Karpas-422 (cell line): ENCODE measurements at regions not wholly inside any gene's neighbourhood (a gene's known extent, or its start where the extent isn't known, plus 50 kb on each side); places are given as distances from the start of the nearest gene placed in this dataset.

Experiments
- DNase-seq: peaks from one replicate; pipeline ENCODE4 v3.0.0-alpha.2; 2015
- H2AFZ ChIP-seq: fragments of 200-600 bp; sonication (generic); 2 replicates; pipeline ENCODE4 v1.6.1; 2014; ENCODE audit warnings: antibody characterized with exemption, low read length, mixed read lengths
- H3K27ac ChIP-seq: fragments of 200-600 bp; sonication (generic); 2 replicates; pipeline ENCODE4 v1.5.1; 2014; ENCODE audit warnings: mild to moderate bottlenecking, low read length, moderate library complexity
- H3K27me3 ChIP-seq: fragments of 200-600 bp; sonication (generic); 2 replicates; pipeline ENCODE4 v1.6.1; 2014; ENCODE audit warnings: low read length, mixed read lengths
- H3K36me3 ChIP-seq: fragments of 200-600 bp; sonication (generic); 2 replicates; pipeline ENCODE4 v1.6.1; 2014; ENCODE audit warnings: low read length, mixed read lengths; ENCODE audit not compliant: insufficient read depth
- H3K4me1 ChIP-seq: fragments of 200-600 bp; sonication (generic); 2 replicates; pipeline ENCODE4 v1.6.1; 2014; ENCODE audit warnings: mild to moderate bottlenecking, low read length, mixed read lengths
- H3K4me2 ChIP-seq: fragments of 200-600 bp; sonication (generic); 2 replicates; pipeline ENCODE4 v1.6.1; 2014; ENCODE audit warnings: low read length, low read depth, mild to moderate bottlenecking; ENCODE audit not compliant: poor library complexity, severe bottlenecking
- H3K4me3 ChIP-seq: fragments of 200-600 bp; sonication (generic); 2 replicates; pipeline ENCODE4 v1.5.1; 2014; ENCODE audit warnings: mild to moderate bottlenecking, antibody characterized with exemption, low read length, mixed read lengths
- H3K79me2 ChIP-seq: fragments of 200-600 bp; sonication (generic); 2 replicates; pipeline ENCODE4 v1.6.1; 2014; ENCODE audit warnings: mild to moderate bottlenecking, low read length, mixed read lengths
- H3K9ac ChIP-seq: fragments of 200-600 bp; sonication (generic); 2 replicates; pipeline ENCODE4 v1.6.0; 2014; ENCODE audit warnings: low read length
- H3K9me2 ChIP-seq: fragments of 200-600 bp; sonication (generic), shearing (Covaris generic); replicated peaks from 2 replicates; pipeline ENCODE4 v1.6.0; 2014; ENCODE audit warnings: mild to moderate bottlenecking, low read length, moderate library complexity; ENCODE audit not compliant: insufficient read depth
- H3K9me3 ChIP-seq: fragments of 300-700, 200-600 bp; sonication (generic); 2 replicates; pipeline ENCODE4 v1.6.1; 2014; ENCODE audit warnings: low read length, mixed read lengths
- H4K20me1 ChIP-seq: fragments of 200-600 bp; sonication (generic); 2 replicates; pipeline ENCODE4 v1.6.1; 2014; ENCODE audit warnings: mild to moderate bottlenecking, antibody characterized with exemption, low read length, low read depth; ENCODE audit not compliant: insufficient read depth

GRCh38 chr2:105464325-105464724 is 65.5 kb upstream of the FHL2 start:
- no peaks in the 10 kb centered on the region for H3K9me3 ChIP-seq
- no peak for DNase-seq
- H3K27me3 ChIP-seq = no peaks in the 10 kb centered on the region
- H3K9me2 ChIP-seq = no peaks in the 10 kb centered on the region
- H3K4me1 ChIP-seq = no peaks in the 10 kb centered on the region
- H3K4me2 ChIP-seq = no peak overlapping the region
- H3K36me3 ChIP-seq = no peaks in the 10 kb centered on the region
- H2AFZ ChIP-seq = no peak overlapping the region
- H3K9ac ChIP-seq = no peak overlapping the region
- H3K79me2 ChIP-seq = no peaks in the 10 kb centered on the region
- H4K20me1 ChIP-seq = no peaks in the 10 kb centered on the region
- H3K27ac ChIP-seq = no peak overlapping the region
- no peak overlapping the region for H3K4me3 ChIP-seq

GRCh38 chr2:105460048-105460732 is 61.3 kb upstream of the FHL2 start:
- Histone ChIP-seq H3K79me2 (no peaks in the 10 kb centered on the region), H3K9me2 (no peaks in the 10 kb centered on the region), H3K4me3 (no peak overlapping the region), H3K27me3 (no peaks in the 10 kb centered on the region), H3K27ac (no peak overlapping the region), H3K36me3 (no peaks in the 10 kb centered on the region), H3K9me3 (no peaks in the 10 kb centered on the region), H3K4me1 (no peaks in the 10 kb centered on the region), H4K20me1 (no peaks in the 10 kb centered on the region), H3K9ac (no peak overlapping the region), H2AFZ (no peak overlapping the region), H3K4me2 (no peak overlapping the region)
- DNase-seq = no peak

- H3K9me2 ChIP-seq = no peaks in the 10 kb centered on the region
- no peak for DNase-seq
- H2AFZ ChIP-seq = no peak overlapping the region
Measured at GRCh38 chr2:105458076-105458475, 59.2 kb upstream of the FHL2 start.

DNA sequence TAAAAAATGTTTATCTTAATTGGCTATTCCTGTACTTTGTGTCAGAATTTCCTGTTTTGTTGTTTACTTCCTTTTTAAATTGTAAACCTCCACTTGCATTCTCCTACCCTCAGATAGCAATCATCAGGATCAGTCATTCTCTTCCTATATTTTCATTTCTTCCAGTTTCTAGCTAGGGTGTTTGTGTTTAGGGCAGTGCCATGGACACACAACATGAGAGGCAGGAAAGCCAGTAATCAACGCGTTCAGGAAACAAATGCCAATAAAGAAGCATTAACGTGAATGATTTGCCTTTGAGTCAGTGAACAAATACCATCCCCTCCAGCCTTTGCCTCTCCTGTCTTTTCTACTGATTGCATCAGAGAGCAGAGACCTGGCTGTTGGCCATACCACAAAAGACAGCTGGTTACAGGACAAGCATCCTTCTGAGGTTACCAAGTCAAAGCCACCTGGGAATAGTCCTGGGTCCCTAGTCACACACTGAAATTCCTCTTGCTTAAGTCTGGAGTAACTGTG is 56.7 kb upstream of the FHL2 start:
- Histone ChIP-seq H3K9ac (no peak overlapping the region), H3K79me2 (no peaks in the 10 kb centered on the region), H3K27ac (no peak overlapping the region), H3K9me2 (no peaks in the 10 kb centered on the region), H3K4me1 (no peaks in the 10 kb centered on the region), H3K4me3 (no peak overlapping the region), H3K36me3 (no peaks in the 10 kb centered on the region), H3K27me3 (no peaks in the 10 kb centered on the region), H3K4me2 (no peak overlapping the region), H4K20me1 (no peaks in the 10 kb centered on the region), H3K9me3 (no peaks in the 10 kb centered on the region), H2AFZ (no peak overlapping the region)
- no peak for DNase-seq

More at GRCh38 chr2:105458076-105458475, 59.2 kb upstream of the FHL2 start:
- Histone ChIP-seq H4K20me1 (no peaks in the 10 kb centered on the region), H3K4me1 (no peaks in the 10 kb centered on the region), H3K9ac (no peak overlapping the region), H3K4me2 (no peak overlapping the region), H3K36me3 (no peaks in the 10 kb centered on the region), H3K4me3 (no peak overlapping the region), H3K9me3 (no peaks in the 10 kb centered on the region), H3K27me3 (no peaks in the 10 kb centered on the region), H3K79me2 (no peaks in the 10 kb centered on the region), H3K27ac (no peak overlapping the region)

- Histone ChIP-seq H3K27me3 (no peaks in the 10 kb centered on the region), H3K27ac (no peak overlapping the region), H3K9ac (no peak overlapping the region), H4K20me1 (no peaks in the 10 kb centered on the region), H3K9me3 (no peaks in the 10 kb centered on the region), H3K79me2 (no peaks in the 10 kb centered on the region), H3K4me2 (no peak overlapping the region), H2AFZ (no peak overlapping the region), H3K36me3 (no peaks in the 10 kb centered on the region), H3K4me3 (no peak overlapping the region), H3K4me1 (no peaks in the 10 kb centered on the region), H3K9me2 (no peaks in the 10 kb centered on the region)
- peak; percentile 76 for DNase-seq
Measured at GRCh38 chr2:105454801-105455485, 56.1 kb upstream of the FHL2 start.

DNA sequence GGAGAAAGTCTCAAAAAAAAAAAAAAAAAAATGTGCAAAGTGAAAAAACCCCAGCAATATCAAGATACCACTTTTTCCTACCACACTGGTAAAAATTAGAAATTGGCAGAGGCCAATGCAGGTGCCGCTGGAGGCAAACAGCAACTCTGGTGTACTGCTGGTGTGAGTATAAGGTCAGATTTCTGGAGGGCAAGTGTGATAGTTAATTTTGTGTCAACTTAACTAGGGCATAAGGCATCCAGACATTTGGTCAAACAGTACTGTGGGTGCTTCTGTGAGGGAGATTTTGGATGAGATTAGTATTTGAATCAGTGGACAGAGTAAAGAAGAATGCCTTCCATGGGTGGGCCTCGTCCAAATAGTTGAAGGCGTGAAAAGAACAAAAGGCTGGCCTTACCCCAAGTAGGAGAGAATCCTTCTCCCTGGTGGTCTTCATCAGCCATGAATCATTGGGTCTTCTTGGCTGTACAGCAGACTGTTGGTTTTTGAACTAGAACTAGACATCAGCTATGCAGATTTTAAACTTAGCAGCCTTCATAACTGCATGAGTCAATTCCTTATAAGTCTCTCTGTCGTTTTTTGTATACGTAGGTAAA is 52.8 kb upstream of the FHL2 start:
- H3K9ac ChIP-seq = no peak overlapping the region

DNA sequence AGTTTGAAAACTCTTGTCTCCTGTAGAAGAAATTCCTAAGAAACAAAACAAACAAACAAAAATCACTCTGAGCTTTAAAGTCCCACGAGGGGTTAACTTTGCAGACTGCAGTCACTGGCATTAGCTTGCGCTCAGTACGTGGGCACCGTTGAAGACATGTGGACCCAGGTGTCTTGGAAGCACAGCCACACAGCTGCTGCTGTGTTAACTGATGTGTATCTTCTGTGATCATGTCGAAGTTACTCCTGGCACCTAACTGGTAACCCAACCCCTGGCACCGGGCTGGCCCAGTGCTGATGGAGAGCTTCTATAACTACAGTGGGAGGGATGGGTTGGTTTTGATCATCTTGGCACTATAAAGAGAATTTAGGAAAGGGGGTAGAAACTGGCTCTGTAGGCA is 51.6 kb upstream of the FHL2 start:
- no peak overlapping the region for H2AFZ ChIP-seq
- H3K9me3 ChIP-seq = no peaks in the 10 kb centered on the region
- no peaks in the 10 kb centered on the region for H4K20me1 ChIP-seq
- H3K27me3 ChIP-seq = no peaks in the 10 kb centered on the region
- no peaks in the 10 kb centered on the region for H3K36me3 ChIP-seq
- no peak overlapping the region for H3K27ac ChIP-seq
- no peak overlapping the region for H3K4me3 ChIP-seq
- no peaks in the 10 kb centered on the region for H3K9me2 ChIP-seq
- no peaks in the 10 kb centered on the region for H3K4me1 ChIP-seq
- DNase-seq = no peak
- H3K4me2 ChIP-seq = no peak overlapping the region
- no peaks in the 10 kb centered on the region for H3K79me2 ChIP-seq
- H3K9ac ChIP-seq = no peak overlapping the region

More for the DNA sequence above, 52.8 kb upstream of the FHL2 start:
- Histone ChIP-seq H3K9me2 (no peaks in the 10 kb centered on the region), H4K20me1 (no peaks in the 10 kb centered on the region), H3K36me3 (no peaks in the 10 kb centered on the region), H3K4me2 (no peak overlapping the region), H3K27ac (no peak overlapping the region), H3K27me3 (no peaks in the 10 kb centered on the region), H3K4me3 (no peak overlapping the region), H3K9me3 (no peaks in the 10 kb centered on the region), H3K4me1 (no peaks in the 10 kb centered on the region), H3K79me2 (no peaks in the 10 kb centered on the region), H2AFZ (no peak overlapping the region)
- DNase-seq = no peak

- no peak overlapping the region for H3K4me3 ChIP-seq
- no peaks in the 10 kb centered on the region for H3K36me3 ChIP-seq
- no peak overlapping the region for H2AFZ ChIP-seq
- H3K9ac ChIP-seq = no peak overlapping the region
- H3K9me3 ChIP-seq = no peaks in the 10 kb centered on the region
- H3K79me2 ChIP-seq = no peaks in the 10 kb centered on the region
- H3K27me3 ChIP-seq = no peaks in the 10 kb centered on the region
- H3K27ac ChIP-seq = no peak overlapping the region
- no peak overlapping the region for H3K4me2 ChIP-seq
- no peaks in the 10 kb centered on the region for H4K20me1 ChIP-seq
- no peaks in the 10 kb centered on the region for H3K4me1 ChIP-seq
- H3K9me2 ChIP-seq = no peaks in the 10 kb centered on the region
- no peak for DNase-seq
Measured at GRCh38 chr2:105449076-105449475, 50.2 kb upstream of the FHL2 start.
